Retinal pigment epithelial cell (primary cell): ENCODE measurements at regions not wholly inside any gene's neighbourhood (a gene's known extent, or its start where the extent isn't known, plus 50 kb on each side); places are given as distances from the start of the nearest gene placed in this dataset.

ENCODE experiments used
- DNase-seq: peaks from one replicate; pipeline ENCODE4 v3.0.0-alpha.2; 2010; ENCODE audit warnings: low read depth
- H3K4me3 ChIP-seq: 2 replicates; pipeline ENCODE4 v1.5.1; 2011; ENCODE audit warnings: mild to moderate bottlenecking, low read length, control low read depth, moderate library complexity
- CTCF ChIP-seq: conservative IDR thresholded peaks from 2 replicates; pipeline ENCODE4 v1.5.1; 2011; ENCODE audit warnings: low read depth, low read length, control low read depth, inconsistent platforms

- DNase-seq = no peak
- no peak for TF ChIP-seq CTCF
- H3K4me3 ChIP-seq = no peak overlapping the region
These were observed 605.4 kb upstream of the FAM174A start for GRCh38 chr5:99929806-99930135.

- DNase-seq = no peak
- H3K4me3 ChIP-seq = no peak overlapping the region
- no peak for TF ChIP-seq CTCF
These were observed 605.9 kb upstream of the FAM174A start for GRCh38 chr5:99929067-99929805.

DNA sequence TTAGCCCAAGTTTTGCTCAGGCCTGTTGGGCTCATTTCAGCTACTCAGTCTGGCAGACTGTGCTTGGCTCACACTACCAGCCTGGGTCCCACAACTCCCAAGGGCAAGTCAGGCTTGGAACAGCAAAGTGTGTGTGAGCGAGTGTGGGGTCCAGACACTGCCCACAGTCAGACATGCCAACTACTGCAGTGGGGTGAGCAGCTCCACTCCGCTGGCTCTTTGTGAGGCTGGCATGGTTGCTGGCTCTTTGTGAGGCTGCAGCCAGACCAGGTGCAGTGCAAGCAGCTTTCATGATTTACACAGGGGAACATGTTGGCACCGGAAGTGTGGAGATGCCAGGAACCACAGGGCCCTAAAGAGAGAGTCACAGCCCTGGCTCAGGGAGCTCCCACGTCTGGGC, 606.7 kb upstream of the FAM174A start:
- no peak for DNase-seq
- H3K4me3 ChIP-seq = no peak overlapping the region
- no peak for TF ChIP-seq CTCF

DNA sequence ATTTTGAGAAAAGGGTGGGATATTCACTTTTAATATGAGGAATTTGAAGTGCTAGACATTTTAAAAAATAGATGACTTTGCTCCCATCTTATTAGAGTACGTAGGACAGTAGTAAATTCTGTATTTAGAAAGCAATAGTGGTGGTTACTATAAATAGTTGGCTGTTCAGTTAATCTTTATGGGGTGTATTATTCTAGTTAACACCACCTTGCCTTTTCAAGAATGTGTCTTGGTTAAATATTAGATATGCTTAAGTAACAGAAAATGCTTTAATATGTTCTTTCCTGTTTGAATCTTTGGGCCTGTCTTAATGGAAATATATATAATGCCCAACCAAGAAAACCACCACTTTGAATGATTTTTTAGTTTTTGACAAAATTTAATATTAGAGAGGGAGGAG, 608.7 kb upstream of the FAM174A start:
- H3K4me3 ChIP-seq = no peak overlapping the region
- no peak for TF ChIP-seq CTCF
- DNase-seq = no peak

GRCh38 chr5:99922386-99922785, 612.8 kb upstream of the FAM174A start:
- DNase-seq = no peak
- H3K4me3 ChIP-seq = no peak overlapping the region
- no peak for TF ChIP-seq CTCF

GRCh38 chr5:99911971-99912370, 623.2 kb upstream of the FAM174A start:
- TF ChIP-seq CTCF = peak; percentile 5
- no peak for DNase-seq
- H3K4me3 ChIP-seq = no peak overlapping the region

- no peak for DNase-seq
- TF ChIP-seq CTCF = no peak
- no peak overlapping the region for H3K4me3 ChIP-seq
These were observed 628.4 kb upstream of the FAM174A start for GRCh38 chr5:99906776-99907175.
